IMR-90 (cell line): ENCODE measurements at regions not wholly inside any gene's neighbourhood (a gene's known extent, or its start where the extent isn't known, plus 50 kb on each side); places are given as distances from the start of the nearest gene placed in this dataset.

ENCODE experiments used
- ATAC-seq: fragments of 200-7000 bp; cut with Tn5 transposase; 2 replicates; pipeline ENCODE4 v1.9.1; 2020; ENCODE audit warnings: low read depth, mild to moderate bottlenecking, moderate library complexity
- BruUV-seq: library from RNA; stranded (reverse); fragments of 400-500 nt; replicated peaks from 2 replicates; lab custom pipeline; 2021; lab: Mats Ljungman, UMichigan
- CTCF ChIA-PET: fragments of 300-600 bp; formaldehyde crosslinking; extraction: SDS; loops from one replicate; lab custom pipeline; 2021; ENCODE audit warnings: antibody characterized with exemption; lab: Yijun Ruan, JAX
- POLR2A ChIA-PET: fragments of 300-600 bp; sonication (Branson Sonifier 250); formaldehyde crosslinking; loops from one replicate; lab custom pipeline; 2022; ENCODE audit warnings: antibody characterized with exemption; ENCODE audit not compliant: unreplicated experiment; lab: Charles Lee
- DNase-seq: peaks from one replicate; pipeline ENCODE4 v3.0.0; 2013
- H2AFZ ChIP-seq: replicated peaks from 2 replicates; pipeline ENCODE3; 2013; ENCODE audit warnings: low read length, mild to moderate bottlenecking; ENCODE audit not compliant: poor library complexity
- H2AK5ac ChIP-seq: 2 replicates; pipeline ENCODE4 v1.6.1; 2013; ENCODE audit warnings: low read depth, low read length, inconsistent platforms
- H2AK9ac ChIP-seq: replicated peaks from 2 replicates; pipeline ENCODE3; 2013; ENCODE audit warnings: mild to moderate bottlenecking, low read depth, low read length, moderate library complexity; ENCODE audit not compliant: poor library complexity
- H2BK120ac ChIP-seq: 2 replicates; pipeline ENCODE4 v1.6.1; 2013; ENCODE audit warnings: low read depth, low read length, inconsistent platforms
- H2BK15ac ChIP-seq: 3 replicates; pipeline ENCODE4 v1.6.1; 2013; ENCODE audit warnings: low read depth, low read length, inconsistent platforms
- H2BK20ac ChIP-seq: 2 replicates; pipeline ENCODE4 v1.6.1; 2013; ENCODE audit warnings: low read depth, mild to moderate bottlenecking, inconsistent platforms, low read length, moderate library complexity
- H2BK5ac ChIP-seq: 2 replicates; pipeline ENCODE4 v1.6.1; 2013; ENCODE audit warnings: mild to moderate bottlenecking, low read depth, low read length, inconsistent platforms; ENCODE audit not compliant: poor library complexity, severe bottlenecking
- H3K14ac ChIP-seq: replicated peaks from 2 replicates; pipeline ENCODE4 v1.6.1; 2013; ENCODE audit warnings: low read depth, low read length, inconsistent platforms
- H3K18ac ChIP-seq: 2 replicates; pipeline ENCODE4 v1.6.1; 2013; ENCODE audit warnings: low read depth, low read length, control low read depth
- H3K23ac ChIP-seq: 2 replicates; pipeline ENCODE4 v1.6.1; 2013; ENCODE audit warnings: low read depth, low read length, inconsistent platforms
- H3K27ac ChIP-seq: 2 replicates; pipeline ENCODE4 v1.5.1; 2013; ENCODE audit warnings: mild to moderate bottlenecking, control low read depth, low read length; ENCODE audit not compliant: insufficient read depth
- H3K27me3 ChIP-seq: 2 replicates; pipeline ENCODE4 v1.6.1; 2013; ENCODE audit warnings: low read length; ENCODE audit not compliant: control insufficient read depth, insufficient read depth
- H3K36me3 ChIP-seq: 2 replicates; pipeline ENCODE4 v1.6.1; 2013; ENCODE audit warnings: low read length, mixed read lengths; ENCODE audit not compliant: control insufficient read depth, insufficient read depth
- H3K4ac ChIP-seq: 2 replicates; pipeline ENCODE4 v1.6.1; 2013; ENCODE audit warnings: low read depth, low read length, inconsistent platforms
- H3K4me1 ChIP-seq: 2 replicates; pipeline ENCODE4 v1.6.1; 2013; ENCODE audit warnings: low read length, mixed read lengths; ENCODE audit not compliant: control insufficient read depth, insufficient read depth
- H3K4me2 ChIP-seq: 2 replicates; pipeline ENCODE4 v1.6.1; 2013; ENCODE audit warnings: low read depth, mild to moderate bottlenecking, control low read depth, low read length, moderate library complexity
- H3K4me3 ChIP-seq: 2 replicates; pipeline ENCODE4 v1.5.1; 2013; ENCODE audit warnings: low read depth, mild to moderate bottlenecking, control low read depth, low read length, moderate library complexity; ENCODE audit not compliant: insufficient read depth
- H3K56ac ChIP-seq: 2 replicates; pipeline ENCODE4 v1.6.1; 2013; ENCODE audit warnings: low read length, inconsistent platforms; ENCODE audit not compliant: insufficient read depth; ENCODE audit errors: extremely low read depth
- H3K79me1 ChIP-seq, 2 experiments: 2 replicates each; pipeline ENCODE4 v1.6.1; 2013; ENCODE audit warnings: low read length in 2 of 2, inconsistent platforms in 1 of 2, low read depth in 1 of 2
- H3K9ac ChIP-seq: 2 replicates; pipeline ENCODE4 v1.6.1; 2013; ENCODE audit warnings: low read depth, low read length, control low read depth
- H3K9me1 ChIP-seq: 2 replicates; pipeline ENCODE4 v1.6.1; 2013; ENCODE audit warnings: low read length, inconsistent platforms; ENCODE audit not compliant: insufficient read depth
- H3K9me3 ChIP-seq: 2 replicates; pipeline ENCODE4 v1.6.1; 2013; ENCODE audit warnings: low read length; ENCODE audit not compliant: control insufficient read depth, insufficient read depth
- H4K20me1 ChIP-seq: 2 replicates; pipeline ENCODE4 v1.6.1; 2013; ENCODE audit warnings: low read length, inconsistent platforms; ENCODE audit not compliant: insufficient read depth
- H4K5ac ChIP-seq: 2 replicates; pipeline ENCODE4 v1.6.1; 2013; ENCODE audit warnings: mild to moderate bottlenecking, low read depth, low read length, control low read depth
- H4K8ac ChIP-seq, 2 experiments: 2 replicates each; pipeline ENCODE4 v1.6.1; 2013; ENCODE audit warnings: low read depth in 2 of 2, low read length in 2 of 2, control low read depth in 1 of 2, inconsistent platforms in 1 of 2
- H4K91ac ChIP-seq: 2 replicates; pipeline ENCODE4 v1.6.1; 2013; ENCODE audit warnings: low read depth, low read length, inconsistent platforms; ENCODE audit not compliant: insufficient read depth
- BHLHE40 ChIP-seq: fragments of 150-350 bp; IDR thresholded peaks from 2 replicates; pipeline ENCODE4 v1.6.1; 2016; ENCODE audit warnings: mild to moderate bottlenecking, low read depth, low read length
- CEBPB ChIP-seq: IDR thresholded peaks from 2 replicates; pipeline ENCODE4 v1.6.1; 2012; ENCODE audit warnings: low read depth, low read length, improper control_type of control experiment
- FOS ChIP-seq: fragments of 150-350 bp; IDR thresholded peaks from 2 replicates; pipeline ENCODE4 v1.6.1; 2016; ENCODE audit warnings: low read depth, low read length
- MAFK ChIP-seq: IDR thresholded peaks from 2 replicates; pipeline ENCODE4 v1.6.1; 2012; ENCODE audit warnings: low read depth, low read length, improper control_type of control experiment
- MAZ ChIP-seq: IDR thresholded peaks from 2 replicates; pipeline ENCODE4 v1.6.1; 2012; ENCODE audit warnings: low read depth, mild to moderate bottlenecking, low read length, improper control_type of control experiment, moderate library complexity, borderline replicate concordance
- MXI1 ChIP-seq: IDR thresholded peaks from 2 replicates; pipeline ENCODE4 v1.6.1; 2012; ENCODE audit warnings: low read depth, mild to moderate bottlenecking, low read length, moderate library complexity, borderline replicate concordance
- NFE2L2 ChIP-seq: fragments of 150-350 bp; IDR thresholded peaks from 2 replicates; pipeline ENCODE4 v1.6.1; 2016; ENCODE audit warnings: low read depth, mild to moderate bottlenecking, low read length
- POLR2A ChIP-seq: IDR thresholded peaks from 2 replicates; pipeline ENCODE4 v1.6.1; 2012; ENCODE audit warnings: mild to moderate bottlenecking, low read depth, low read length
- RAD21 ChIP-seq: IDR thresholded peaks from 2 replicates; pipeline ENCODE4 v1.6.1; 2012; ENCODE audit warnings: low read length, improper control_type of control experiment
- RCOR1 ChIP-seq: IDR thresholded peaks from 2 replicates; pipeline ENCODE4 v1.6.1; 2012; ENCODE audit warnings: mild to moderate bottlenecking, low read length, improper control_type of control experiment; ENCODE audit not compliant: insufficient replicate concordance
- SMC3 ChIP-seq: fragments of 150-350 bp; IDR thresholded peaks from 2 replicates; pipeline ENCODE4 v1.6.1; 2016; ENCODE audit warnings: low read depth, mild to moderate bottlenecking, antibody characterized with exemption, low read length, moderate library complexity
- WGBS, 2 experiments: methylation state at CpG; one replicate each; pipeline versions ENCODE4 v1.1.5 to v1.1.7; 2013; ENCODE audit warnings: missing lambda C conversion rate in 2 of 2; ENCODE audit not compliant: insufficient read length in 1 of 2; ENCODE audit errors: extremely low coverage in 2 of 2; 5-methylcytosine and 5-hydroxymethylcytosine counted together
- dilution Hi-C: fragments of 300-500 bp; cut with HindIII; formaldehyde crosslinking; loops from one replicate; pipeline ENCODE4 v1.14.3; 2018; ENCODE audit warnings: low sequenced_read_pairs; ENCODE audit not compliant: unreplicated experiment
- in situ Hi-C: fragments of 300-500 bp; cut with MboI; formaldehyde crosslinking; loops from 3 replicates; pipeline ENCODE4 v1.14.3; 2019; ENCODE audit warnings: low sequenced_read_pairs, inconsistent platforms, mixed read lengths
- intact Hi-C: fragments of 100-400 bp; cut with micrococcal nuclease; formaldehyde crosslinking; loops from 2 replicates; pipeline ENCODE4 v1.10.0; 2022
- TF ChIP-seq, protein P1 (sequence below): conservative IDR thresholded peaks from 2 replicates; pipeline ENCODE4 v1.5.1; 2012; ENCODE audit warnings: mild to moderate bottlenecking, low read depth, low read length, improper control_type of control experiment

DNA sequence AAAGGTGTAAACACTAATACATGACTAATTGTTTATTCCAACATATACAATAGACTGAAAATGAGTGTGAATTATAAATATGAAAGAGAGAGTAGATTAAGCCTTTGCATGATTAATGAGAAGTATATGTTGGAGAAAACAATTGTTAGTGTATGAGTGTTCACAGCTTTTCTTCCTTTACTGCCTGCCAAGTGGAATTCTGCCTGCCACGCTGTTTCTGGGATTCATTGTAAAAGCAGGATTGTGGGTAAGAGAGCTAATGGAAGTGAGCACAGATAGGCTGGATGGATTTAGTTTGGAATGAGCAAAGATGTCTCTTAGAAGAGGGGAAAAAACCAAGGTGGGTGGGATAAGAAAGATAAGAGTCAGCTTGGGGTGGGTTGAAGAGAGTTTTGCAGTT lies 129.6 kb upstream of the NMUR2 start:
- POLR2A ChIA-PET, result no interaction called here
- intact Hi-C loops, result loop anchor here (5.0 to 10.0 kb wide), 2 partner anchors 958 to 1220 kb away; partner anchors contain the start of gene GRIA1
- WGBS, 2 experiments, result no CpG with 5 or more reads among the region's 1 CpG

More for the DNA sequence above, 129.6 kb upstream of the NMUR2 start:
- ATAC-seq (no peak), DNase-seq (no peak)
- Histone ChIP-seq H3K4me3 (no peak overlapping the region), H4K91ac (no peak overlapping the region), H2AFZ (no peak overlapping the region), H3K4me2 (no peak overlapping the region), H3K9me1 (no peaks in the 10 kb centered on the region), H4K8ac (no peak overlapping the region), H3K36me3 (no peaks in the 10 kb centered on the region), H2BK120ac (no peak overlapping the region), H3K23ac (no peak overlapping the region), H3K79me1 (no peaks in the 10 kb centered on the region), H2BK15ac (no peak overlapping the region), H2BK5ac (no peak overlapping the region), H2BK20ac (no peak overlapping the region), H3K18ac (no peak overlapping the region), H3K56ac (no peak overlapping the region), H3K4ac (no peak overlapping the region), H4K5ac (no peak overlapping the region), H3K27me3 (no peaks in the 10 kb centered on the region), H3K14ac (no peak overlapping the region), H3K27ac (no peak overlapping the region), H2AK5ac (no peak overlapping the region), H3K4me1 (no peaks in the 10 kb centered on the region), H3K9me3 (no peaks in the 10 kb centered on the region), H4K20me1 (no peaks in the 10 kb centered on the region), H3K9ac (no peak overlapping the region), H2AK9ac (no peak overlapping the region)
- dilution Hi-C loops (no loop called here), in situ Hi-C loops (no loop called here)
- TF ChIP-seq FOS, result no peak
- TF ChIP-seq POLR2A, result no peak
- no peak for TF ChIP-seq SMC3
- TF ChIP-seq BHLHE40, result no peak
- no peak for TF ChIP-seq MAFK
- TF ChIP-seq MXI1, result no peak
- TF ChIP-seq MAZ, result no peak
- TF ChIP-seq RAD21, result no peak
- TF ChIP-seq NFE2L2, result no peak
- TF ChIP-seq CEBPB, result no peak
- TF ChIP-seq, protein P1, sequence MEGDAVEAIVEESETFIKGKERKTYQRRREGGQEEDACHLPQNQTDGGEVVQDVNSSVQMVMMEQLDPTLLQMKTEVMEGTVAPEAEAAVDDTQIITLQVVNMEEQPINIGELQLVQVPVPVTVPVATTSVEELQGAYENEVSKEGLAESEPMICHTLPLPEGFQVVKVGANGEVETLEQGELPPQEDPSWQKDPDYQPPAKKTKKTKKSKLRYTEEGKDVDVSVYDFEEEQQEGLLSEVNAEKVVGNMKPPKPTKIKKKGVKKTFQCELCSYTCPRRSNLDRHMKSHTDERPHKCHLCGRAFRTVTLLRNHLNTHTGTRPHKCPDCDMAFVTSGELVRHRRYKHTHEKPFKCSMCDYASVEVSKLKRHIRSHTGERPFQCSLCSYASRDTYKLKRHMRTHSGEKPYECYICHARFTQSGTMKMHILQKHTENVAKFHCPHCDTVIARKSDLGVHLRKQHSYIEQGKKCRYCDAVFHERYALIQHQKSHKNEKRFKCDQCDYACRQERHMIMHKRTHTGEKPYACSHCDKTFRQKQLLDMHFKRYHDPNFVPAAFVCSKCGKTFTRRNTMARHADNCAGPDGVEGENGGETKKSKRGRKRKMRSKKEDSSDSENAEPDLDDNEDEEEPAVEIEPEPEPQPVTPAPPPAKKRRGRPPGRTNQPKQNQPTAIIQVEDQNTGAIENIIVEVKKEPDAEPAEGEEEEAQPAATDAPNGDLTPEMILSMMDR, result no peak
- TF ChIP-seq RCOR1, result no peak
- CTCF ChIA-PET, result interaction anchor here (3.3 kb wide), 1 partner anchor 1430 kb away, joined by 19 read pairs; no protein-coding TSS in a partner anchor
- BruUV-seq, result no TSS peak
